HUES64 (cell line): ENCODE measurements at regions not wholly inside any gene's neighbourhood (a gene's known extent, or its start where the extent isn't known, plus 50 kb on each side); places are given as distances from the start of the nearest gene placed in this dataset.
"Not testable (repeated sequence)": the region's sequence is repeated elsewhere in the genome, so short reads cannot be mapped to it uniquely, and the experiment has no call there.

Experiments
- H3K27ac ChIP-seq: 2 replicates; pipeline ENCODE4 v1.7.0; 2013; ENCODE audit warnings: low read depth, low read length, inconsistent platforms
- H3K27me3 ChIP-seq: 2 replicates; pipeline ENCODE4 v1.6.1; 2013; ENCODE audit warnings: mild to moderate bottlenecking, low read length; ENCODE audit not compliant: insufficient read depth
- H3K36me3 ChIP-seq: 2 replicates; pipeline ENCODE4 v1.6.1; 2013; ENCODE audit warnings: mild to moderate bottlenecking, low read length; ENCODE audit not compliant: insufficient read depth
- H3K4me1 ChIP-seq: 2 replicates; pipeline ENCODE4 v1.6.1; 2013; ENCODE audit warnings: mild to moderate bottlenecking, low read length, moderate library complexity; ENCODE audit not compliant: insufficient read depth
- H3K4me3 ChIP-seq: 2 replicates; pipeline ENCODE4 v1.5.1; 2013; ENCODE audit warnings: mild to moderate bottlenecking, low read length, moderate library complexity
- H3K9ac ChIP-seq: 2 replicates; pipeline ENCODE4 v1.6.1; 2013; ENCODE audit warnings: mild to moderate bottlenecking, low read depth, low read length
- H3K9me3 ChIP-seq: 2 replicates; pipeline ENCODE4 v1.6.1; 2013; ENCODE audit warnings: low read depth, low read length; ENCODE audit not compliant: insufficient read depth
- WGBS: fragments of 150-250, 120-280 bp; methylation state at CpG from one replicate; pipeline ENCODE4 v1.1.7; 2013; ENCODE audit warnings: missing lambda C conversion rate; 5-methylcytosine and 5-hydroxymethylcytosine counted together

DNA sequence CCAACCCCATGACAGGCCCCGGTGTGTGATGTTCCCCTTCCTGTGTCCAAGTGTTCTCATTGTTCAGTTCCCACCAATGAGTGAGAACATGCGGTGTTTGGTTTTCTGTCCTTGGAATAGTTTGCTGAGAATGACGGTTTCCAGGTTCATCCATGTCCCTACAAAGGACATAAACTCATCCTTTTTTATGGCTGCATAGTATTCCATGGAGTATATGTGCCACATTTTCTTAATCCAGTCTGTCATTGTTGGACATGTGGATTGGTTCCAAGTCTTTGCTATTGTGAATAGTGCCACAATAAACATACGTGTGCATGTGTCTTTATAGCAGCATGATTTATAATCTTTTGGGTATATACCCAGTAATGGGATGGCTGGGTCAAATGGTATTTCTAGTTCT, 293.1 kb downstream of the GATA3 start:
- H3K9ac ChIP-seq, H3K4me3 ChIP-seq, H3K27me3 ChIP-seq, H3K36me3 ChIP-seq, H3K27ac ChIP-seq, H3K9me3 ChIP-seq: not testable (repeated sequence)
- peaks cover 21% of the 10 kb centered on the region for H3K4me1 ChIP-seq
- 100% methylated on average over 3 of the region's 4 CpGs for WGBS

DNA sequence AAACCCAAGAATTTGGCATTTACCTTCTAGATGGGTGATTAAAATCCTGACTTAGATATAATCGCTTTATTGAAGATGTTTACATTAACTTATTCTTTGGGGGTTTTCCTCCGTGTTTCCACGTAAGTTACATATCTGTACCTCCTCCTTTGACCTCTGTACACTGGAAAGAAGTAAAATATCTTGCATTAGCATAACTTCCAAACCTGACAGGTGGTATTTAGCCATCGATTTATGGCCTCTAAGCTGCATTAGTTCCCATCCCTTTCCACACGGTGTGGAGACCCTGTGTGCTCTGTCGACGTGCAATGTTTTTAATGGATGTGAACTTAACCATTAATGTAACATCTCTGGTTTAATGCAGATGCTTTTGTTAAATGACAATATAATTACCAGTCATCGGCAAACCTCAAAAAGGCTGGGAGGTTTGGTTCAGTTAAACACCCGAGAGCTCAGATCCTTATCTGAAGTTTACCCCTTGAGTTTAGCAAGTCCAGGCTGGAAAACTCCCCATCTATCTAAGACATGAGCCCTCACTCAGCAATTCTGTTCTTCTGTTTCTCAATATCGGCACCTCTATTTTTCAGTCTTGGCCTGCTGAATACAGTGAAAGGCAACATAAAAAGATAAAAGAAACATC, 295.2 kb downstream of the GATA3 start:
- no peak overlapping the region for H3K9ac ChIP-seq
- WGBS, result 97% methylated on average over 8 of the region's 10 CpGs
- no peaks in the 10 kb centered on the region for H3K27me3 ChIP-seq
- H3K4me1 ChIP-seq, result peaks cover 21% of the 10 kb centered on the region
- no peak overlapping the region for H3K4me3 ChIP-seq
- H3K36me3 ChIP-seq, result no peaks in the 10 kb centered on the region
- H3K9me3 ChIP-seq, result no peaks in the 10 kb centered on the region
- H3K27ac ChIP-seq, result no peak overlapping the region

DNA sequence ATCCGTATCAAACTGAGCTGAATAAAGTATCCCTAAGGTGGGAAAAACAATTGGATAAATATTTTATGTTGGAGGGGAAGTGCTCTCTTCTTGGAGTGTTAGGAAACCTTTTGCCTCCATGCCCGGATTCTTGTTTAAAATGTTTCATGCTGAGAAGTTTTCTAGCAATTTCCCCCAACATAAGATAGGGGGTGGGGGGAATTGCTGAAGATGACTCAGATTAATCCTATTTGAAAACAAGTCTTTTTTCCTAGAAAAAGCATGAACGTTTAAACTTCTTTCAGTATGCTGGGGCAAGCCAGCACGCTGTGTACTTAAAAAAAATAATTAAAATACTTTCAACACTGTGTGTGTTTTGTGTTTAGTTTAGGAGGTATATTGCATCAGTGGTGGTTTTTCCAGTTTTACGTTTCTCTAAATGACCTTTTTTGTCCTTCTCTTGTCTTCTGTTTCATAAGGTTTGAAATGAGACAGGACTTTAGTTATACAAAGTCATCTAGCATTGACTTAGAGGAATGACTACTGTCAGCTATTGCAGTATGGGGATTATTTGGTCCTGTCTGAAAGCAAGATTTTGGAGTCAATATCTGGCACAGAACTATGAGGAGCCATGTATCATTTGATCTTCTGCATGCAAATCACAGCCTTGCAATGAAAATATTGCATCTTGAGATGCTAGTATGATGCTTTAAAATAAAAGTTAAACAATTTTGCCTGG, 295.9 kb downstream of the GATA3 start:
- Histone ChIP-seq H3K4me1 (peaks cover 21% of the 10 kb centered on the region), H3K4me3 (no peak overlapping the region), H3K36me3 (no peaks in the 10 kb centered on the region), H3K27ac (no peak overlapping the region), H3K9ac (no peak overlapping the region), H3K27me3 (no peaks in the 10 kb centered on the region), H3K9me3 (no peaks in the 10 kb centered on the region)
- WGBS, result 83% methylated on average over 3 of the region's 5 CpGs

DNA sequence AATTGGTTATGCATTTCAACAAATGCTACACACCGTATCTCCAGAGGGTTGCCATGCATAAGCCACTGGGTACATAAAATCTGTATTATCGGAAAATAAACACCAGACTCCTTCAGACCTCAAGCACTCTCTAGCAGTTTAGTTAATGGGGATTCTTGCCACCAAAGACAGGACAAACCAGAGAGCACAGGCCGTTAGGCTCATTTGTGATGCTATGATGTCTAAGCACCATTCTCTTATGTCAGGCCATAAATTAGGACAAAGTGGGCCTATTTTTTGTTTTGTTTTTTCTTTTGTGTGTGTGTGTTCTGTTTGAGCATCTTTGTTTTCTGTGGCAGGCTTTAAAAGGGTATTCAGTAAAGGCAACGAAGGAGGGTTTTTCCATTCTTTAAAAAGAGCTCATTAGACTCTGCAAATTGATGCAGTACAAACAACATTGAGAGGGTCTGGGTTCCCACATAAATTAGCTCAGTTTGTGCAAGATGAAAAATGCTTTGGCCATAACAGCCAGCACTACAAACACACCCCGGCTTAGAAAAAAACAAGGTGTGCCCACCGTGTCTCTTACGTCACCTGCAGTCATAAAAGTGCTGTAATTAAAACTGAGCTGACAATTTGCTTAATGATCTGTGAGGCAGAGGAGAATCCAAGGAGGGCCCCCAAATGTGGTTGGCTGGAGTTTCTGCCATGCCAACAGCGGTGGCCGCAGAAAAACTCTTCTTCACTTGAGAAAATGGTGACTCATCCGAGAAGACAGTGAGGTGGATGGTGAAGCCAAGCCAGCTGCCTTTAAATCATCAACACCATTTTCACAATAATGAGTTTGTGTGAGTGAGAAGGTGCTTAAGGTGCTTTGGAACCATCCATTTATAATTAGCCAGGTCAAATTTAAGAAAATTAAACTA, 297.9 kb downstream of the GATA3 start:
- no peak overlapping the region for H3K4me3 ChIP-seq
- peaks cover 10% of the 10 kb centered on the region; the same call in 1 of the 2 replicates for H3K4me1 ChIP-seq
- no peak overlapping the region for H3K9ac ChIP-seq
- H3K9me3 ChIP-seq, result no peaks in the 10 kb centered on the region
- 97% methylated on average over 10 of the region's 10 CpGs for WGBS
- H3K27me3 ChIP-seq, result no peaks in the 10 kb centered on the region
- H3K27ac ChIP-seq, result no peak overlapping the region
- H3K36me3 ChIP-seq, result no peaks in the 10 kb centered on the region

DNA sequence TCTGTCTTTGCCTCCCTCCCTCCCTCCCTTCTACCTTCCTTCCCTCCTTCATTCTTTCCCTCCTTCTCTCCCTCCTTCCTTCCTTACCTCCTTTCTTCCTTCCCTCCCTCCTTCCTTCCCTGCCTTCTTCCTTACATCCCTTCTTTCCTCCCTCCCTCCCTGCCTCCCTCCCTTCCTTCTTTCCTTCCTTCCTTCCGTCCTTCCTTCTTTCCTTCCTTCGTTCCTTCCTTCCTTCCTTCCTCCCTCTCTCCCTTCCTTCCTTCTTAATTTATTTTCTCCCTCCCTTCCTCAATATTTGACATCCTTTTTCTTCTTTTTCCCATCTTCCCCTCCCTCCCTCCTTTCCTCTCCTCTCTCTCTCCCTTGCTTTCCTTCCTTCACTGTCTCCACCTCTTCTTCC, 301.8 kb downstream of the GATA3 start:
- no peak overlapping the region for H3K4me3 ChIP-seq
- no peaks in the 10 kb centered on the region for H3K27me3 ChIP-seq
- no peaks in the 10 kb centered on the region for H3K9me3 ChIP-seq
- WGBS, result 95% methylated on average over 2 of the region's 2 CpGs
- H3K4me1 ChIP-seq, result no peaks in the 10 kb centered on the region
- H3K36me3 ChIP-seq, result no peaks in the 10 kb centered on the region
- H3K27ac ChIP-seq, result no peak overlapping the region
- no peak overlapping the region for H3K9ac ChIP-seq

DNA sequence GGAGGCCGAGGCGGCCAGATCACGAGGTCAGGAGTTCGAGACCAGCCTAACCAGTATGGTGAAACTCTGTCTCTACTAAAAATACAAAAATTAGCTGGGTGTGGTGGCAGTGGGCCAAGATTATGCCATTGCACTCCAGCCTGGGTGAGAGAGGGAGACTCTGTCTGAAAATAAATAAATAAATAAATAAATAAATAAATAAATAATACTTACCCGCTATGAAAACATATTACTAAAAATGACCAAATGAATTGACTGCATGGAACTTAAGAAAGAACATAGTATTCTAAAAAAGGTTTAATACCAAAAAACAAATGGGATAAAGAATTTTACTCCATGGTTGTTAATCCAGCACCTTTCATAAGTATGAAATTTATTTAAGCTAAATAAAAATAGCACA, 305.0 kb downstream of the GATA3 start:
- WGBS, result 92% methylated on average over 4 of the region's 5 CpGs
- Histone ChIP-seq H3K4me3 (no peak overlapping the region), H3K9ac (no peak overlapping the region), H3K27me3 (no peaks in the 10 kb centered on the region), H3K9me3 (no peaks in the 10 kb centered on the region), H3K27ac (no peak overlapping the region), H3K4me1 (no peaks in the 10 kb centered on the region), H3K36me3 (no peaks in the 10 kb centered on the region)

DNA sequence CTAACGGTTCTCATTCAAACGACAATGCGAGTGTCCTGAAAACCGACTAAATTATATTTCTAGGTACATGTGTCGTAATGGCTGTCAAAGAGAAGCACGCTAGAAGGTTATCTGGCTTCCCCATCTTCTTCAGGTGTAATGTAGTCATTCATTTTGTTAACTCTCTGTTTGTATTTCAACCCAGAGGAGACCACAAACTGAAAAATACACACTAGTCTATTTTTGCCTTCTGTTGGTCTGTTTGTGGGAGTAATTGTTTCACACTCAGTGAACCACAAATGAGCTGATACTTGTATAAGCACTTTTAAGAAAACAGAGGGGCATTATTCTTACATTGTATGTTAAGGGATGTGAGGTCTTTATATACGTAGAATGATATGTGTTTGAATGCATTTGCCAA, 305.9 kb downstream of the GATA3 start:
- WGBS, result 96% methylated on average over 7 of the region's 7 CpGs
- no peaks in the 10 kb centered on the region for H3K4me1 ChIP-seq
- no peak overlapping the region for H3K4me3 ChIP-seq
- H3K27me3 ChIP-seq, result no peaks in the 10 kb centered on the region
- H3K9ac ChIP-seq, result no peak overlapping the region
- no peaks in the 10 kb centered on the region for H3K36me3 ChIP-seq
- H3K27ac ChIP-seq, result no peak overlapping the region
- no peaks in the 10 kb centered on the region for H3K9me3 ChIP-seq

DNA sequence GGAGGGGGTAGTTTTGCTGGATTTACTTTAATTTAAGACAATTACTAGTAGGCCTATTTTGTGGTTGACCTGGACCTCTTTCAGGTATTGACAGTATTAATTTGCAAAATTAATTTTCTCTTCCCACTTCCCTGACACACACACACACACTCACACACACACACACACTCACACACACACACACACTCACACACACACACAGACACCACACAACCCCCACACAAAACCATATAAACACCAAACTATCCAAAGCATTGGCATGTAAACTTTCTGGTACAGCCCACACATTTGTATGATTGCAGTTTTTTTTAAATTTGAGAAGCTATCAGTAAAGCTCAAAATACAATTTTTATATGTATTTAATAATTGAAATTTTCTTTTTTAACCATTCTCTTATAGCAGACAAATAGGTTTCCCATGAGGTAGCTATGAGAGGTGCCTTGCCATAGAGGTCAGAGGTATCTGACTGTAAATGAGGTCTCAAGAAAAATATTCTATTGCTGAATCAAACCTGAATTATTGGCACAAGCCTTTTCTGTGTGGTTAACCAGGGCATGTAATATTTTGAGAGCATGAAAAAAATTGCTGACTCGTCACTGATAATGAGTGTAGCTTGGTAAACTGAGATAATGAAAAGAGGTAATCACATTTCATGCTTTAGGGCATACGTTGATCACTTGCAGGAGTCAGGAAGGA, 306.5 kb downstream of the GATA3 start:
- Histone ChIP-seq H3K27ac (no peak overlapping the region), H3K4me1 (no peaks in the 10 kb centered on the region)
- 83% methylated on average over 2 of the region's 2 CpGs for WGBS

DNA sequence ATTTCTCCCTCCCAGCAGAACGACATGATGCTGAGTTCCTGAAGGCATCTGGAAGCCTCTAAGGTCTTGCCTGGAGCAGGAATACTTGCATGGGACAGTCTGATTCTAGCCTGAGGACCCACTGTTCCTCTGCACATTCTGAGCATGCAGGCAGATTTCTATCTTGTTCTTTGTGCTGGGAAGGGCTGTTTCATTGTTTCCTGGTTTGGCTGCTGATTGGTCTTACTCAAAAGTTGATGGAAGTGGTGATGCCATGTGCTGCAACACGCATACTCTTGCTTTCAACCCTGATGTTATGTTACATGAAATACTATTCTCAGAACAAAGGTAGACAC, 307.0 kb downstream of the GATA3 start:
- no peaks in the 10 kb centered on the region for H3K4me1 ChIP-seq

More for the DNA sequence above, 306.5 kb downstream of the GATA3 start:
- Histone ChIP-seq H3K9me3 (no peaks in the 10 kb centered on the region), H3K9ac (no peak overlapping the region), H3K27me3 (no peaks in the 10 kb centered on the region), H3K36me3 (no peaks in the 10 kb centered on the region), H3K4me3 (no peak overlapping the region)

DNA sequence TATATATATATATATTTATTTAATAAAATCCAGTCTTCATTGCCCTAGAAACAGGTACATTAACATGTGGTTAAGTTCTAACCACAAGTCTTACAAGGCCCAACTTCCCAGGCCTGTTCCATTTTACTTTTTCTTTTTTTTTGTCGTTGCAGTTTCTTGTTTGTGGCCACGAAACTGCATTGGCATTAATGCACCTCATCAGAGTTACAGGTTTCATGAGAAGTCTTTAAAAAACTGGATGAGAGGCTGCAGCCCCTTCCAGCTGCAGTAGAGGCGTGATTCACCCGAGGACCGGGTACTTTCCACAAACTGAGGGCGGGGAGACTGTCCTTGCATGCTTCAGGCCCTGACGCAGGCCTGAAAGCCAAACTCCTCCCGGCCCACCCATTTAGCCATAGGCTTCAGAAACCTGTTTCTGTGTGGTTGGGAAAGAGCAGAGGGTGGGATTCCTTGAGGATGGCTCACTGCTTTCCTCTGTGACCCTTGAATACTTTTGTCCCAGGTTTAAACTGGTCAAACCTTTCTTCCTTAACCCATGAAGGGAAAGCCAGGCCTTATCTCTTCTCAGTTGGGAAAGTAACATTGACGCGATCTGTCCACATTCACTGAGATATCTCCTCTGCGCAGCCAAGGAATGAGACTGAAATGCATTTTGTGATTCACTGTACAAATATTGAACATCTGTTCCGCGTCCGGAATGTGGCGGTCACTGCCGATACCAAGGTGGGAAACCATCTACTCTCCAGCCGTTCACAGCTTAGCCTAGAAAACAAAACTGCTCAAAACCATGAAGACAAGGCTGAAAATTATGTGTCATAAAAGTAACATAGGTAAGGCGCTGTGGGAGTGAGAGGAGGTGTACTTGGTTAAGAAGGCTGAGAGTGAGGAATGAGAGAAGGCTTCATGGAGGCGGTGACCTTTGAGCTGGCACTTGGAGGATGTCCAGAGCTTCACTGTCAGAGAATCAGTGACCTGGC, 311.7 kb downstream of the GATA3 start:
- H3K4me3 ChIP-seq, result no peak overlapping the region
- H3K4me1 ChIP-seq, result no peaks in the 10 kb centered on the region
- H3K36me3 ChIP-seq, result no peaks in the 10 kb centered on the region
- 86% methylated on average over 19 of the region's 19 CpGs for WGBS
- H3K27me3 ChIP-seq, result no peaks in the 10 kb centered on the region
- no peak overlapping the region for H3K27ac ChIP-seq
- no peak overlapping the region for H3K9ac ChIP-seq
- no peaks in the 10 kb centered on the region for H3K9me3 ChIP-seq

More for the DNA sequence above, 307.0 kb downstream of the GATA3 start:
- Histone ChIP-seq H3K27ac (no peak overlapping the region), H3K9ac (no peak overlapping the region), H3K4me3 (no peak overlapping the region), H3K27me3 (no peaks in the 10 kb centered on the region), H3K36me3 (no peaks in the 10 kb centered on the region), H3K9me3 (no peaks in the 10 kb centered on the region)
- 66% methylated on average over 1 of the region's 2 CpGs for whole genome bisulfite sequencing
